CD4-positive, alpha-beta T cell (primary cell): ENCODE measurements at regions not wholly inside any gene's neighbourhood (a gene's known extent, or its start where the extent isn't known, plus 50 kb on each side); places are given as distances from the start of the nearest gene placed in this dataset.
"Not testable (repeated sequence)": the region's sequence is repeated elsewhere in the genome, so short reads cannot be mapped to it uniquely, and the experiment has no call there.

Experiments
- ATAC-seq: fragments of 200-7000 bp; cut with Tn5 transposase; one replicate; pipeline ENCODE4 v1.10.0; 2022; ENCODE audit warnings: mild to moderate bottlenecking; ENCODE audit not compliant: poor library complexity
- CTCF ChIA-PET: fragments of 350-600 bp; sonication (Branson Sonifier 250); formaldehyde crosslinking; loops from one replicate; lab custom pipeline; 2021; ENCODE audit warnings: antibody characterized with exemption, inconsistent platforms; lab: Charles Lee
- POLR2A ChIA-PET: fragments of 350-600 bp; sonication (Branson Sonifier 250); formaldehyde crosslinking; loops from one replicate; lab custom pipeline; 2021; ENCODE audit warnings: antibody characterized with exemption, inconsistent platforms; lab: Charles Lee
- DNase-seq, 14 experiments: peaks; one replicate each; pipeline ENCODE4 v3.0.0-alpha.2; 2013 to 2020; ENCODE audit warnings: mixed read lengths in 2 of 14
- H3K27ac ChIP-seq, 2 donors: one replicate each; pipeline versions ENCODE4 v1.5.1 to v1.7.0; 2013; ENCODE audit warnings: low read length in 2 of 2, low read depth in 1 of 2, mild to moderate bottlenecking in 1 of 2
- H3K27me3 ChIP-seq, 2 experiments: 1 replicate in 1 of 2; 2 replicates in 1 of 2; pipeline versions ENCODE4 v1.6.1 to v1.7.0; 2013; ENCODE audit warnings: low read length in 2 of 2, control low read depth in 1 of 2, mild to moderate bottlenecking in 1 of 2, moderate library complexity in 1 of 2; ENCODE audit not compliant: insufficient read depth in 2 of 2, control insufficient read depth in 1 of 2
- H3K36me3 ChIP-seq: one replicate; pipeline ENCODE4 v1.6.1; 2013; ENCODE audit warnings: low read length, control low read depth; ENCODE audit not compliant: insufficient read depth
- H3K4me1 ChIP-seq: one replicate; pipeline ENCODE4 v1.6.1; 2013; ENCODE audit warnings: low read length, control low read depth; ENCODE audit not compliant: insufficient read depth
- H3K4me3 ChIP-seq: one replicate; pipeline ENCODE4 v1.5.1; 2013; ENCODE audit warnings: mild to moderate bottlenecking, low read length, moderate library complexity
- H3K9me3 ChIP-seq, 2 experiments: 1 replicate in 1 of 2; 2 replicates in 1 of 2; pipeline versions ENCODE4 v1.6.1 to v1.7.0; 2013; ENCODE audit warnings: low read length in 2 of 2, mild to moderate bottlenecking in 2 of 2, control low read depth in 1 of 2, moderate library complexity in 1 of 2; ENCODE audit not compliant: control insufficient read depth in 1 of 2, insufficient read depth in 1 of 2
- H3K27ac Mint-ChIP-seq: one replicate; pipeline ENCODE4 v1.8.0; 2020; ENCODE audit warnings: mixed read lengths
- H3K27me3 Mint-ChIP-seq: one replicate; pipeline ENCODE4 v1.8.0; 2021; ENCODE audit warnings: mixed read lengths
- H3K36me3 Mint-ChIP-seq: one replicate; pipeline ENCODE4 v1.8.0; 2021; ENCODE audit warnings: low read depth, mixed read lengths
- H3K4me1 Mint-ChIP-seq: one replicate; pipeline ENCODE4 v1.8.0; 2021; ENCODE audit warnings: low read depth, mixed read lengths
- H3K4me3 Mint-ChIP-seq: one replicate; pipeline ENCODE4 v1.8.0; 2020; ENCODE audit warnings: mild to moderate bottlenecking, mixed read lengths
- H3K9me3 Mint-ChIP-seq: one replicate; pipeline ENCODE4 v1.8.0; 2020; ENCODE audit warnings: mixed read lengths
- intact Hi-C, 2 experiments: fragments of 100-400 bp; cut with DNase I in 1 of 2; cut with micrococcal nuclease in 1 of 2; formaldehyde crosslinking; loops; one replicate each; pipeline versions ENCODE4 v1.15.1 to v1.9.0; 2023 to 2025; cut with DNase I, micrococcal nuclease
- TF ChIP-seq, protein P1 (sequence below): fragments of 200-600 bp; IDR thresholded peaks from one replicate; pipeline ENCODE4 v1.8.0; 2022; ENCODE audit warnings: antibody characterized with exemption, mild to moderate bottlenecking

DNA sequence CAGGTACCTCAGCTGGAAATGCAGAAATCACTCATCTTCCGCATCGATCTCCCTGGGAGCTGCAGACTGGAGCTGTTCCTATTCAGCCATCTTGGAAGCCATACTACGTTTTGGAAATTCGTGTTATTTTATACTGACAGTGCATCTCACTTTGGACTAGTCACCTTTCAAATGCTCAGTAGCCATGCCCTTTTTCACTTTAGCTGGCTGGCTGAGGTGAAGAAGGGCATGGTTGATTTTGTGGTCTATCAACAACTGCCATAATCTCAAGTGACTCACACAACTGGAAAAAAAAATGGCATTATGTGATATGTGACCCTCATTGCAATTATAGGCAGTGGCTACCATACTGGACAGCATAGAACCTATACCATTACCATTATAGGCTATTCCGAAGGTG is 100.5 kb downstream of the CCDC71L start:
- intact Hi-C loops = no loop called here
- CTCF ChIA-PET = no interaction called here
- no peak overlapping the region for H3K27ac Mint-ChIP-seq
- H3K27me3 ChIP-seq = no peaks in the 10 kb centered on the region
- no peak for DNase-seq
- no peaks in the 10 kb centered on the region for H3K4me1 ChIP-seq
- no peak overlapping the region for H3K27ac ChIP-seq
- H3K27me3 Mint-ChIP-seq = no peaks in the 10 kb centered on the region
- TF ChIP-seq, protein P1, sequence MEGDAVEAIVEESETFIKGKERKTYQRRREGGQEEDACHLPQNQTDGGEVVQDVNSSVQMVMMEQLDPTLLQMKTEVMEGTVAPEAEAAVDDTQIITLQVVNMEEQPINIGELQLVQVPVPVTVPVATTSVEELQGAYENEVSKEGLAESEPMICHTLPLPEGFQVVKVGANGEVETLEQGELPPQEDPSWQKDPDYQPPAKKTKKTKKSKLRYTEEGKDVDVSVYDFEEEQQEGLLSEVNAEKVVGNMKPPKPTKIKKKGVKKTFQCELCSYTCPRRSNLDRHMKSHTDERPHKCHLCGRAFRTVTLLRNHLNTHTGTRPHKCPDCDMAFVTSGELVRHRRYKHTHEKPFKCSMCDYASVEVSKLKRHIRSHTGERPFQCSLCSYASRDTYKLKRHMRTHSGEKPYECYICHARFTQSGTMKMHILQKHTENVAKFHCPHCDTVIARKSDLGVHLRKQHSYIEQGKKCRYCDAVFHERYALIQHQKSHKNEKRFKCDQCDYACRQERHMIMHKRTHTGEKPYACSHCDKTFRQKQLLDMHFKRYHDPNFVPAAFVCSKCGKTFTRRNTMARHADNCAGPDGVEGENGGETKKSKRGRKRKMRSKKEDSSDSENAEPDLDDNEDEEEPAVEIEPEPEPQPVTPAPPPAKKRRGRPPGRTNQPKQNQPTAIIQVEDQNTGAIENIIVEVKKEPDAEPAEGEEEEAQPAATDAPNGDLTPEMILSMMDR = no peak
- H3K9me3 Mint-ChIP-seq = peaks cover 5% of the 10 kb centered on the region
- H3K36me3 Mint-ChIP-seq = no peaks in the 10 kb centered on the region
- no peaks in the 10 kb centered on the region for H3K36me3 ChIP-seq
- no peaks in the 10 kb centered on the region for H3K4me1 Mint-ChIP-seq
- POLR2A ChIA-PET = no interaction called here
- no peak overlapping the region for H3K4me3 ChIP-seq
- ATAC-seq = no peak
- H3K9me3 ChIP-seq = no peaks in the 10 kb centered on the region
- H3K4me3 Mint-ChIP-seq = no peak overlapping the region

DNA sequence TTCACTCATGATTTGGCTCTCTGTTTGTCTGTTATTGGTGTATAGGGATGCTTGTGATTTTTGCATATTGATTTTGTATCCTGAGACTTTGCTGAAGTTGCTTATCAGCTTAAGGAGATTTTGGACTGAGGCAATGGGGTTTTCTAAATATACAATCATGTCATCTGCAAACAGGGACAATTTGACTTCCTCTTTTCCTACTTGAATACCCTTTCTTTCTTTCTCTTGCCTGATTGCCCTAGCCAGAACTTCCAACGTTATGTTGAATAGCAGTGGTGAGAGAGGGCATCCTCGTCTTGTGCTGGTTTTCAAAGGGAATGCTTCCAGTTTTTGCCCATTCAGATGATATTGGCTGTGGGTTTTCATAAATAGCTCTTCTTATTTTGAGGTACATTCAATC is 104.7 kb downstream of the CCDC71L start:
- H3K4me3 ChIP-seq, H3K4me1 Mint-ChIP-seq, DNase-seq, H3K4me1 ChIP-seq, CTCF ChIA-PET, H3K4me3 Mint-ChIP-seq, H3K27ac Mint-ChIP-seq, H3K27ac ChIP-seq, H3K9me3 ChIP-seq, H3K36me3 Mint-ChIP-seq, H3K27me3 ChIP-seq, H3K36me3 ChIP-seq, intact Hi-C loops, H3K9me3 Mint-ChIP-seq, ATAC-seq, H3K27me3 Mint-ChIP-seq: not testable (repeated sequence)
- POLR2A ChIA-PET = interaction anchor here (1.2 kb wide), 1 partner anchor 43 kb away, joined by 3 read pairs; no protein-coding TSS in a partner anchor

DNA sequence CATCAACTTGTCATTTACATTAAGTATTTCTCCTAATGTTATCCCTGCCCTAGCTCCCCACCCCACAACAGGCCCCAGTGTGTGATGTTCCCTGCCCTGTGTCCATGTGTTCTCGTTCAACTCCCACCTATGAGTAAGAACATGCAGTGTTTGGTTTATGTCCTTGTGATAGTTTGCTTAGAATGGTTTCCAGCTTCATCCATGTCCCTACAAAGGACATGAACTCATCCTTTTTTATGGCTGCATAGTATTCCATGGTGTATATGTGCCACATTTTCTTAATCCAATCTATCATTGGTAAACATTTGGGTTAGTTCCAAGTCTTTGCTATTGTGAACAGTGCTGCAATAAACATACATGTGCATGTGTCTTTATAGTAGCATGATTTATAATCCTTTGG is 106.3 kb downstream of the CCDC71L start:
- H3K27ac ChIP-seq, H3K9me3 Mint-ChIP-seq, H3K27ac Mint-ChIP-seq, H3K4me3 Mint-ChIP-seq, H3K36me3 ChIP-seq, H3K4me1 Mint-ChIP-seq, intact Hi-C loops, ATAC-seq, H3K27me3 ChIP-seq, H3K27me3 Mint-ChIP-seq, H3K4me3 ChIP-seq, H3K9me3 ChIP-seq, H3K36me3 Mint-ChIP-seq, DNase-seq, H3K4me1 ChIP-seq, CTCF ChIA-PET, POLR2A ChIA-PET: not testable (repeated sequence)

DNA sequence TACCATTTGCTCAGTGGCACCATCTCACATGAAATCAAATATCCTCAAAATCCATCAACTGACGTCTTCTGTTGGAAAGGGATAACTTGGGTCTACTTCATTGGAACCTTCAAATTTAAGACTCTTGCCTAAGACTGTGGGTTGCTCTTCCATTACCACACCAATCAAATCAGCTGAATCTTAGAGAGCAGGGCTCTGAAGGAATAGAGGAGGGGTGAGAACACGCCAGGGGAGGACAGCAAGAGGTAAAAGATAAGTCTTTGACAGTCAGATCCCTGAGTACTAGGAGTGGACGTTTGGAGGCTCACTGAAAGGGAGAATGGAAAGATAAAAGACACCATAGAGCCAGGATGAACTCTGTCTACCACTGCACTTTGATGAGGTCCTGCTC is 107.5 kb downstream of the CCDC71L start:
- Histone ChIP-seq H3K36me3 (no peaks in the 10 kb centered on the region), H3K4me1 (no peaks in the 10 kb centered on the region), H3K9me3 (no peaks in the 10 kb centered on the region), H3K27ac (no peak overlapping the region), H3K4me3 (no peak overlapping the region), H3K27me3 (no peaks in the 10 kb centered on the region)
- Mint-ChIP-seq H3K36me3 (no peaks in the 10 kb centered on the region), H3K27me3 (no peaks in the 10 kb centered on the region), H3K4me1 (no peaks in the 10 kb centered on the region), H3K27ac (no peak overlapping the region), H3K4me3 (no peak overlapping the region), H3K9me3 (peaks cover 9% of the 10 kb centered on the region)
- intact Hi-C loops = no loop called here
- ChIA-PET CTCF (no interaction called here), POLR2A (no interaction called here)
- no peak for DNase-seq
- TF ChIP-seq, protein P1 = no peak
- no peak for ATAC-seq
